HG02884 (cell line): ENCODE measurements at regions not wholly inside any gene's neighbourhood (a gene's known extent, or its start where the extent isn't known, plus 50 kb on each side); places are given as distances from the start of the nearest gene placed in this dataset.

Experiments used
- ATAC-seq: cut with Tn5 transposase; IDR thresholded peaks from one replicate; pipeline ENCODE4 v1.9.1; 2021; ENCODE audit warnings: mild to moderate bottlenecking, moderate library complexity; ENCODE audit not compliant: unreplicated experiment

DNA sequence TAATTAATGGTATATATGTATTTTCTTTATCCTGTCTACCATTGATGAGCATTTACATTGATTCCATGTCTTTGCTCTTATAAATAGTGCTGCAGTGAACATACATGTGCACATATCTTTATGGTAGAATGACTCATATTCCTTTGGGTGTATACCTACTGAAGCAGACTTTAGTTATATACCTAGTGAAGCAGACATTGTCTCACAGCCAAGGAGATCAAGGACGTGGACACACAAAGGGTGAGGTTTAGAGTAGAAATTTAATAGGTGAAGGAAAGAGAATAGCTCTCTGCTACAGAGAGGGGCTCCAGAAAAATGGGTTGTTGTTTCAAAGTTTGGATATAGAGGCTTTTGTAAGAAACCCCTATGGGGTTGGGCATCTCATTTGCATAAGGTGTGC is 700.3 kb downstream of the CDH11 start:
- ATAC-seq: no peak

GRCh38 chr16:64419832-64420231 is 702.0 kb downstream of the CDH11 start:
- no peak for ATAC-seq

- ATAC-seq: no peak
Measured at GRCh38 chr16:64417711-64418227, 704.1 kb downstream of the CDH11 start.

DNA sequence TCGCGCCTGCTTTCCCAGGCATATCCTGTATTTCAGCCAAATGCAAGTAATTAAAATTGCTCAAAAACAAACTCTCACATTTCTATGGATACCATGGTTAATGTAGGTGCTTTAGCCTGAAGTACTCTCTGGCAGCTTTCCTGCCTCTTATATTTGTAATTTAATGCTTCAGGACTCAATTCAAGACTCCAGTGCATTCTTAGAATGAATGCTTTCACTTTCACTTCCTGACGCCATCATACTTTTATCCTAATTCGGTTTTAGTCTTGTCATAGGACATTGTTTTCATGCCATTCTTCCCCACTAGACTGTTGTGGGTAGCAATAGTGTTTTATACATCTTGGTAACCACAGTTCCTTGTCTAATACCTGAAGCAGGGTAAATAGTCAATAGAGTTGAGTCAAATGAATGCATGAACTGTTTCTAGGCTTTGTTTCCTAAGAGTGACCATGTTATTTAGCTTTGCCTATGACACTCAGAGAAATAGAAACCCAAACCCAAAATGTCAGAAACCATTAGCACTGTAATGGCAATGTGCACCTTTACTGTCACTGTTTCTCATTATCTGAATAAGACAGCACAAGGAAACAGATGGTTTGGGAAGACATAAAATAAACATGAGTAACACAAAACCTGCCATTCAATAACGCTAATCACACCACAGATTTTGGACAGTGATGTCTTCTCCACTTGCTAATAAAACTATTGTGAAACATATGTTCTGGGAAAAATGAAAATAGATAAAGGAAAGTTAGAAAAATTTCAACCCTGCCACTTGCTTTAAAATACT is 705.5 kb downstream of the CDH11 start:
- no peak for ATAC-seq

- ATAC-seq: no peak
Measured at GRCh38 chr16:64412578-64413280, 709.1 kb downstream of the CDH11 start.

- no peak for ATAC-seq
Measured at GRCh38 chr16:64410306-64410705, 711.6 kb downstream of the CDH11 start.

- ATAC-seq: no peak
Measured at GRCh38 chr16:64409783-64410210, 712.1 kb downstream of the CDH11 start.

DNA sequence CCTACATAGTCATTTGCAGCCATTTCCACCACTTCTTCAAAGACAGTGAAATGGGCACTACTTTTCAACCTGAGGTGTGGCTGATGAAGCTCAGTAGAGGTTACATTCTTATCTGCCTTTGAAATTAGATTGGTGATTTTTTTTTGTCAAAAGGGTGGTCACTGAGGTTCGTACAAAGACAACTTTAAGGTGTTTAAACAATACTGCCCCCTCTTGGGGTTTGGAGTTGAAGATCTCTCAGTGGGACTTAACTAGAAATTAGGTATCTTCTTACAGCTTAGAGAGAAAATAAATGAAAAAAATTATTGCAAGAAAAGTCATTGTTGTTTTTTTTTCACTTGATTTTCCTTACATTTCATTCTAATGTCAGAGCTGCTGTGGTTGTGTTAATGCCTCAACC is 713.2 kb downstream of the CDH11 start:
- ATAC-seq: no peak

DNA sequence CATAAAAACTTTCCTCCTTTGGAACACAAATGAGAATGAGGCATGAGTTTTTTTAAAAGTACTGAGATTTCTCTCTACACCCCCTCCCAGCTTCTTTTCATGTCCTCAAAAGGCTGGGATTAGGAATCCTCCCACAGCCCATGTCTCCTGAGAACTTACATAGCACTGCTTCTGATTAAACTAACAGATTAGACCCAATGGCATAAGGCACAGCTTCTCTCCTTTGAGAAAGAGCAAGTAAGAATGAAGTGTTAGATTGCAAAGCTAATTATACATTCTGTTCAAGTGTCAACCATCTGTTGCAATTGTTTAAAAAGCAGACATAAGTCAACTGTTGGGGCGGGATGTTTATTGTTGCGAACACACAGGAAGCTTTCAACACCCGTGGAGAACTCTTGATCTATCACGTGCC is 715.1 kb downstream of the CDH11 start:
- no peak for ATAC-seq

- ATAC-seq: no peak
Measured at GRCh38 chr16:64403352-64403751, 718.5 kb downstream of the CDH11 start.

GRCh38 chr16:64398793-64399192 is 723.1 kb downstream of the CDH11 start:
- no peak for ATAC-seq

- no peak for ATAC-seq
Measured at GRCh38 chr16:64397945-64398508, 723.8 kb downstream of the CDH11 start.

DNA sequence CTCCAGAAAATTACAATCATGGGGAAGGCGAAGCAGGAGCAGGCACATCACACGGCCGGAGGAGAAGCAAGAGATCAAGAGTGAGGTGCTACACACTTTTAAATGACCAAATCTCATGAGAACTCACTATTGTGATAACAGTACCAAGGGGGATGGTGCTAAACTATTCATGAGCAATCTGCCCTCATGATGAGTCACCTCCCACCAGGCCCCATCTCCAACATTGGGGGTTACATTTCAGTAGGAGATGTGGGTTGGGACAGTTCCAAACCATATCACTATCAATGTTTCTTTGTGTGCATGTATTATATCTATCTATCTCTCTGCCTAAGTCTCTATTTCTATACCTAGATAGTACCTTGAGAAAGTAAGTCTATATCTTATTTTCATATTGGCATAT is 724.8 kb downstream of the CDH11 start:
- ATAC-seq: no peak

- ATAC-seq: no peak
Measured at GRCh38 chr16:64394061-64394460, 727.8 kb downstream of the CDH11 start.

DNA sequence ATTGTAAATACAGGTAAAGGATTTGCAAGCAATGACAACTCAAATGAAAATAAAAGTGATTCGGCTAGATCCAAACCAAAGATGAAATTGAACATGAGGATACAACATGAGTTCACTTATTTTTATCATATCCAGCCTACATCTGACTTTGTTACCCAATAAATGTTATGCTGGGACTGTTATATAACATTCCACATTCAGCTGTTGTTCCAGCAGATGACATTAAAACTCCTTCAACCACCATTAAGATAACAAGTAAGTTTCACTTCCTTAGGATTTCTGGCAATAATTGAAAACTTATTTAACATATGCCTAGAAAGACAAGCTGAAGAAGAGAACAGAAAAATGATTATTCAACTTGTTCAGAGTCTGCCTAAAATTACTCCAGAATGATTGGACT is 729.4 kb downstream of the CDH11 start:
- ATAC-seq: no peak

DNA sequence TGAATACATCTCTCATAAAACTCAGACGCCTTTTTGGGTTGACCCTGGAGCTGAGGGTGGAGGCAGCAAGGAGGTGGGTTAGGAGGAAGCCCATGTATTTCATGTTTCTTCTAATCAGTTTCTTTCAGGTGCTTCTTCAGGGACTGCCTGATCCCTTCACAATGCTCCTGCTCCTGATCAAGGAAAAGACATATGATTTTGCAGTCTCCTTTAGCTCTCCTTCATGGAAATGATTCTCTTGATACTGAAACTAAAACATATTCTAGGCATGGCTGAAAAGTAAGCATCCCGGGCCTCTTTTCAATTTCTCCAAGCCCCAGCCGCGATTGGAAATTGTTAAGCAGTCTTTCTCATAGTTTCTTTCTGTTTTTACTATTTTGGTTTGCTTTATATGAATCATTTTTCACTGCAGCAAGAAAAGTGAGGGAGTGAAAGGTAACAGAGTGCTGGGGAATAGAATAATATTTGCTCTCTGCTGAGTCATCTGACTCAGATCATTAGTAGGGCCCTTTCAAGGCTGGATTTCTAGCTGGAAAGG is 730.7 kb downstream of the CDH11 start:
- no peak for ATAC-seq

GRCh38 chr16:64390102-64390501 is 731.8 kb downstream of the CDH11 start:
- ATAC-seq: no peak

- ATAC-seq: no peak
Measured at GRCh38 chr16:64384636-64385035, 737.2 kb downstream of the CDH11 start.

GRCh38 chr16:64381979-64382378 is 739.9 kb downstream of the CDH11 start:
- no peak for ATAC-seq

- no peak for ATAC-seq
Measured at GRCh38 chr16:64380751-64381150, 741.1 kb downstream of the CDH11 start.

GRCh38 chr16:64375391-64375980 is 746.4 kb downstream of the CDH11 start:
- no peak for ATAC-seq
